Stimulated activated naive CD4-positive, alpha-beta T cell treated with Interleukin-2 at 50 U/mL for 16 hours (primary cell): ENCODE measurements at regions not wholly inside any gene's neighbourhood (a gene's known extent, or its start where the extent isn't known, plus 50 kb on each side); places are given as distances from the start of the nearest gene placed in this dataset.

Source experiments
- DNase-seq: peaks from one replicate; lab custom pipeline; 2025; lab: John Stamatoyannopoulos, UW

- no peak for DNase-seq
Observed at GRCh38 chr3:67876261-67876660, 221.8 kb upstream of the SUCLG2 start.

- DNase-seq = no peak
Observed at GRCh38 chr3:67875858-67876257, 221.4 kb upstream of the SUCLG2 start.

GRCh38 chr3:67875338-67875737 is 220.9 kb upstream of the SUCLG2 start:
- DNase-seq = no peak

GRCh38 chr3:67870477-67870876 is 216.1 kb upstream of the SUCLG2 start:
- no peak for DNase-seq

- no peak for DNase-seq
Observed at GRCh38 chr3:67866571-67866970, 212.2 kb upstream of the SUCLG2 start.

GRCh38 chr3:67864587-67865183 is 210.3 kb upstream of the SUCLG2 start:
- DNase-seq = no peak

GRCh38 chr3:67863869-67864268 is 209.5 kb upstream of the SUCLG2 start:
- no peak for DNase-seq

- DNase-seq = no peak
Observed at GRCh38 chr3:67860429-67860828, 206.0 kb upstream of the SUCLG2 start.

- DNase-seq = no peak
Observed at GRCh38 chr3:67858492-67858891, 204.1 kb upstream of the SUCLG2 start.

GRCh38 chr3:67856718-67857117 is 202.3 kb upstream of the SUCLG2 start:
- no peak for DNase-seq

- DNase-seq = no peak
Observed at GRCh38 chr3:67854663-67855062, 200.3 kb upstream of the SUCLG2 start.

GRCh38 chr3:67853520-67853919 is 199.1 kb upstream of the SUCLG2 start:
- no peak for DNase-seq

GRCh38 chr3:67848299-67848698 is 193.9 kb upstream of the SUCLG2 start:
- DNase-seq = no peak

- DNase-seq = no peak
Observed at GRCh38 chr3:67846166-67846565, 191.8 kb upstream of the SUCLG2 start.

- DNase-seq = no peak
Observed at GRCh38 chr3:67832817-67833216, 178.4 kb upstream of the SUCLG2 start.

GRCh38 chr3:67831262-67831661 is 176.8 kb upstream of the SUCLG2 start:
- no peak for DNase-seq

- DNase-seq = no peak
Observed at GRCh38 chr3:67828486-67829010, 174.1 kb upstream of the SUCLG2 start.

- DNase-seq = no peak
Observed at GRCh38 chr3:67821135-67821534, 166.7 kb upstream of the SUCLG2 start.

GRCh38 chr3:67819447-67819846 is 165.0 kb upstream of the SUCLG2 start:
- no peak for DNase-seq

GRCh38 chr3:67809370-67809935 is 155.0 kb upstream of the SUCLG2 start:
- no peak for DNase-seq

- DNase-seq = no peak
Observed at GRCh38 chr3:67808906-67809305, 154.5 kb upstream of the SUCLG2 start.

GRCh38 chr3:67804578-67804977 is 150.2 kb upstream of the SUCLG2 start:
- no peak for DNase-seq

- DNase-seq = no peak
Observed at GRCh38 chr3:67804089-67804488, 149.7 kb upstream of the SUCLG2 start.

GRCh38 chr3:67798412-67798811 is 144.0 kb upstream of the SUCLG2 start:
- DNase-seq = no peak
